Mesendoderm (in vitro differentiated cells): ENCODE measurements at regions not wholly inside any gene's neighbourhood (a gene's known extent, or its start where the extent isn't known, plus 50 kb on each side); places are given as distances from the start of the nearest gene placed in this dataset.

Experiments used
- DNase-seq: peaks from one replicate; pipeline ENCODE4 v3.0.0; 2013
- H2AK5ac ChIP-seq: 2 replicates; pipeline ENCODE4 v1.6.1; 2013; ENCODE audit warnings: low read length, inconsistent platforms
- H2BK120ac ChIP-seq: 2 replicates; pipeline ENCODE4 v1.6.1; 2013; ENCODE audit warnings: low read depth, mild to moderate bottlenecking, low read length, moderate library complexity, mixed read lengths
- H2BK15ac ChIP-seq: replicated peaks from 2 replicates; pipeline ENCODE4 v1.6.1; 2013; ENCODE audit warnings: low read depth, mild to moderate bottlenecking, moderate library complexity
- H2BK5ac ChIP-seq: 2 replicates; pipeline ENCODE4 v1.6.1; 2013; ENCODE audit warnings: low read length, inconsistent platforms
- H3K18ac ChIP-seq: 2 replicates; pipeline ENCODE4 v1.6.1; 2013; ENCODE audit warnings: mild to moderate bottlenecking, low read length, mixed read lengths
- H3K23ac ChIP-seq: one replicate; pipeline ENCODE4 v1.6.1; 2013; ENCODE audit warnings: low read length
- H3K27ac ChIP-seq: 2 replicates; pipeline ENCODE4 v1.5.1; 2013; ENCODE audit warnings: low read depth, mild to moderate bottlenecking, inconsistent platforms, low read length, moderate library complexity
- H3K27me3 ChIP-seq: 2 replicates; pipeline ENCODE4 v1.6.1; 2013; ENCODE audit warnings: low read length, control low read depth, mild to moderate bottlenecking, inconsistent platforms; ENCODE audit not compliant: insufficient read depth, poor library complexity
- H3K36me3 ChIP-seq: 2 replicates; pipeline ENCODE4 v1.6.1; 2013; ENCODE audit warnings: low read length, inconsistent platforms; ENCODE audit not compliant: control insufficient read depth, insufficient read depth
- H3K4ac ChIP-seq: one replicate; pipeline ENCODE4 v1.6.1; 2013; ENCODE audit warnings: low read depth, mild to moderate bottlenecking, low read length, moderate library complexity
- H3K4me1 ChIP-seq: 2 replicates; pipeline ENCODE4 v1.6.1; 2013; ENCODE audit warnings: low read depth, low read length, inconsistent platforms; ENCODE audit not compliant: control insufficient read depth
- H3K4me2 ChIP-seq: 2 replicates; pipeline ENCODE4 v1.6.1; 2013; ENCODE audit warnings: low read length
- H3K4me3 ChIP-seq: 2 replicates; pipeline ENCODE4 v1.5.1; 2013; ENCODE audit warnings: mild to moderate bottlenecking, low read length
- H3K56ac ChIP-seq: one replicate; pipeline ENCODE4 v1.6.1; 2013; ENCODE audit warnings: low read length
- H3K79me1 ChIP-seq: 2 replicates; pipeline ENCODE4 v1.6.1; 2013; ENCODE audit warnings: low read length, inconsistent platforms
- H3K79me2 ChIP-seq: 2 replicates; pipeline ENCODE4 v1.6.1; 2013; ENCODE audit warnings: mild to moderate bottlenecking, low read length; ENCODE audit not compliant: control insufficient read depth, insufficient read depth
- H3K9ac ChIP-seq: 2 replicates; pipeline ENCODE4 v1.6.1; 2013; ENCODE audit warnings: low read length, inconsistent platforms
- H4K5ac ChIP-seq: one replicate; pipeline ENCODE4 v1.6.1; 2013; ENCODE audit warnings: low read length
- H4K8ac ChIP-seq: one replicate; pipeline ENCODE4 v1.6.1; 2013; ENCODE audit warnings: low read depth, mild to moderate bottlenecking, control low read depth, low read length, moderate library complexity
- WGBS: extraction: QIAGEN DNeasy Blood & Tissue Kit; methylation state at CpG from one replicate; pipeline ENCODE4 v1.1.7; 2013; ENCODE audit warnings: low lambda C conversion rate, missing lambda C conversion rate; ENCODE audit not compliant: insufficient coverage; ENCODE audit errors: extremely low coverage; 5-methylcytosine and 5-hydroxymethylcytosine counted together

- H4K8ac ChIP-seq: no peak overlapping the region
- DNase-seq: no peak
- no peaks in the 10 kb centered on the region for H3K36me3 ChIP-seq
- no peak overlapping the region for H3K4me3 ChIP-seq
- no peak overlapping the region for H2BK5ac ChIP-seq
- no peaks in the 10 kb centered on the region for H3K79me2 ChIP-seq
- H4K5ac ChIP-seq: no peak overlapping the region
- no peak overlapping the region for H3K4ac ChIP-seq
- H3K4me1 ChIP-seq: no peaks in the 10 kb centered on the region
- no peaks in the 10 kb centered on the region for H3K79me1 ChIP-seq
- H2BK120ac ChIP-seq: no peak overlapping the region
- no peak overlapping the region for H3K4me2 ChIP-seq
- no peak overlapping the region for H3K56ac ChIP-seq
- no peak overlapping the region for H3K18ac ChIP-seq
- H3K9ac ChIP-seq: no peak overlapping the region
- no peak overlapping the region for H3K27ac ChIP-seq
- H2BK15ac ChIP-seq: no peak overlapping the region
- no peak overlapping the region for H3K23ac ChIP-seq
- no peak overlapping the region for H2AK5ac ChIP-seq
- no peaks in the 10 kb centered on the region for H3K27me3 ChIP-seq
These were observed 534.4 kb upstream of the SLC35B3 start for GRCh38 chr6:8969747-8970146.

DNA sequence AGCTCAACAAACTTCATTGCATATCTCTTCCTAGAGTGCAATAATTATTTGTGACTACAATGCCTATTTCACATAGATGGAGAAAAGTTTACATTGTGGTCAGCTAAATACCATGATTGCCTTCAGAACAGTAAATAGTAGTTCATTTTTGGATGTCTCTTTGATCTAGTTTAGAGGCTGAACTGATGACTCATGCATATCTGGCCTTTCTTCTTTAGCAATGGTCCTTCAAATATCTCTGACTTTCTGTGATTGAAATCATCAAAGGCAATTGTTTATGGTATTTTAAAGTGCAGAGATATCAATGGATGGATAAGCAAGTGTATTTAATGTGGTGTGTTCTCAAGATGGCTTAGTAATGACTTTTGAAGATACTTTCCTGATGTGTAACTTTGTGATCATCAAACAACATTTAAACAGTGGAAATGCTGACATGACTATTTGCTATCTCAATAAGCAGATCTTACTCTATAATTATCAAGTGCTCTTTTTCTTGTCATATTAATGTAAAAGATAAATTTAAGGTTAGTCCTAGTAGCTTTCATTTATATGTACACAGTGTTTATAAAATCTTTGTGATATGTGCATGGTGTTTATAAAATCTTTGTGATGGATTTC, 523.7 kb upstream of the SLC35B3 start:
- H2AK5ac ChIP-seq: no peak overlapping the region
- no peak overlapping the region for H3K23ac ChIP-seq
- no peaks in the 10 kb centered on the region for H3K36me3 ChIP-seq
- no peak overlapping the region for H3K27ac ChIP-seq
- H3K4ac ChIP-seq: no peak overlapping the region
- H3K56ac ChIP-seq: no peak overlapping the region
- no peak overlapping the region for H3K18ac ChIP-seq
- no peak overlapping the region for H4K8ac ChIP-seq
- H2BK15ac ChIP-seq: no peak overlapping the region
- H2BK120ac ChIP-seq: no peak overlapping the region
- no peak overlapping the region for H3K4me3 ChIP-seq
- H3K4me1 ChIP-seq: no peaks in the 10 kb centered on the region
- H2BK5ac ChIP-seq: no peak overlapping the region
- H3K27me3 ChIP-seq: no peaks in the 10 kb centered on the region
- H3K79me1 ChIP-seq: no peaks in the 10 kb centered on the region
- H4K5ac ChIP-seq: no peak overlapping the region
- H3K9ac ChIP-seq: no peak overlapping the region
- no peaks in the 10 kb centered on the region for H3K79me2 ChIP-seq
- no peak overlapping the region for H3K4me2 ChIP-seq
- no peak for DNase-seq

- H3K27ac ChIP-seq: no peak overlapping the region
- no peak overlapping the region for H2AK5ac ChIP-seq
- WGBS: no CpG with 5 or more reads among the region's 2 CpGs
- no peak overlapping the region for H3K18ac ChIP-seq
- no peak overlapping the region for H2BK120ac ChIP-seq
- no peaks in the 10 kb centered on the region for H3K4me1 ChIP-seq
- no peak overlapping the region for H3K23ac ChIP-seq
- H3K4me3 ChIP-seq: no peak overlapping the region
- no peak overlapping the region for H2BK5ac ChIP-seq
- no peak overlapping the region for H4K8ac ChIP-seq
- no peak overlapping the region for H3K4ac ChIP-seq
- H3K4me2 ChIP-seq: no peak overlapping the region
- H2BK15ac ChIP-seq: no peak overlapping the region
- no peaks in the 10 kb centered on the region for H3K79me2 ChIP-seq
- no peaks in the 10 kb centered on the region for H3K79me1 ChIP-seq
- H3K56ac ChIP-seq: no peak overlapping the region
- H3K27me3 ChIP-seq: no peaks in the 10 kb centered on the region
- H3K9ac ChIP-seq: no peak overlapping the region
- peak; percentile 64 for DNase-seq
- H4K5ac ChIP-seq: no peak overlapping the region
- no peaks in the 10 kb centered on the region for H3K36me3 ChIP-seq
These were observed 518.0 kb upstream of the SLC35B3 start for GRCh38 chr6:8953310-8953709.

DNA sequence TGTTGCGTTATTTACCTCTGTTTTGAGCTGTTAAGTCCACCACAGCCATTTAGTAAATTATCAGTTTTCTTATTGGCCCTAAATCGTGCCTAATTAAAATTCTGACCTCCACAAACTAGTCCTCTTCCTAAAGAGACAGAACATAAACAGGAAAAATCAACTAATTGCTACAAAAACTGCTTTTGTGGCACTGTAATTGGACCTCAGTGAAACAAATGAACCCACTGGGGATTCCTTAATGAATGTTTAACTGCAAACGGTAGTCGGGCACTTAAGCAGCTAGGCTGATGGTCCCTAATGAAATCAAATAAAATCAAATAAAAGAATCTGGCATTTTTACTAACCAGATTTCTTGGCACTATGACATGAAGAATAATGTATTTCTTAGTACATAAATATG, 513.4 kb upstream of the SLC35B3 start:
- Histone ChIP-seq H2BK120ac (no peak overlapping the region), H3K79me1 (no peaks in the 10 kb centered on the region), H3K9ac (no peak overlapping the region), H3K4me2 (no peak overlapping the region), H3K4me3 (no peak overlapping the region), H4K8ac (no peak overlapping the region), H3K56ac (no peak overlapping the region), H3K23ac (no peak overlapping the region), H2BK15ac (no peak overlapping the region), H4K5ac (no peak overlapping the region), H3K18ac (no peak overlapping the region), H3K27me3 (no peaks in the 10 kb centered on the region), H3K4me1 (no peaks in the 10 kb centered on the region), H3K4ac (no peak overlapping the region), H2AK5ac (no peak overlapping the region), H3K27ac (no peak overlapping the region), H3K79me2 (no peaks in the 10 kb centered on the region), H3K36me3 (no peaks in the 10 kb centered on the region), H2BK5ac (no peak overlapping the region)
- no CpG with 5 or more reads among the region's 4 CpGs for WGBS
- DNase-seq: no peak

DNA sequence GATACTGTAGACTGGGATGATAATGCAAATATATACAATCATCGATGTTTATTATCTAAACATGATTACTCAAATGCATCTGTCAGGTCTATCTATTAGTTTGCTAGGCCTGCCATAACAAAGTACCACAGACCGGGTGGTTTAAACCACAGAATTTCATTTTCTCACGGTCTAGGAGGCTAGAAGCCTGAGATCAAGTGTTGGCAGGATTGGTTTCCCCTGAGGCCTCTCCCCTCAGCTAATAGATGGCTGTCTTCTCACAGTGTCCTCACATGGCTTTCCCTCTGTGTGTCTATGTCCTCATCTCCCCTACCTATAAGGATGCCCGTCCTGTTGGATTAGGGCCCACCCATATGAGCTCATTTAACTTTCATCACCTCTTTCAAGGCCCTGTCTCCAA, 512.6 kb upstream of the SLC35B3 start:
- H2BK120ac ChIP-seq: no peak overlapping the region
- WGBS: no CpG with 5 or more reads among the region's 4 CpGs
- no peak overlapping the region for H3K27ac ChIP-seq
- H2BK15ac ChIP-seq: no peak overlapping the region
- H3K4me3 ChIP-seq: no peak overlapping the region
- H3K4me2 ChIP-seq: no peak overlapping the region
- no peaks in the 10 kb centered on the region for H3K79me2 ChIP-seq
- no peak overlapping the region for H3K56ac ChIP-seq
- no peak overlapping the region for H3K23ac ChIP-seq
- H2BK5ac ChIP-seq: no peak overlapping the region
- no peak overlapping the region for H4K8ac ChIP-seq
- H2AK5ac ChIP-seq: no peak overlapping the region
- H4K5ac ChIP-seq: no peak overlapping the region
- H3K9ac ChIP-seq: no peak overlapping the region
- DNase-seq: no peak
- H3K4ac ChIP-seq: no peak overlapping the region
- no peaks in the 10 kb centered on the region for H3K27me3 ChIP-seq
- no peak overlapping the region for H3K18ac ChIP-seq
- no peaks in the 10 kb centered on the region for H3K79me1 ChIP-seq
- no peaks in the 10 kb centered on the region for H3K4me1 ChIP-seq
- H3K36me3 ChIP-seq: no peaks in the 10 kb centered on the region

DNA sequence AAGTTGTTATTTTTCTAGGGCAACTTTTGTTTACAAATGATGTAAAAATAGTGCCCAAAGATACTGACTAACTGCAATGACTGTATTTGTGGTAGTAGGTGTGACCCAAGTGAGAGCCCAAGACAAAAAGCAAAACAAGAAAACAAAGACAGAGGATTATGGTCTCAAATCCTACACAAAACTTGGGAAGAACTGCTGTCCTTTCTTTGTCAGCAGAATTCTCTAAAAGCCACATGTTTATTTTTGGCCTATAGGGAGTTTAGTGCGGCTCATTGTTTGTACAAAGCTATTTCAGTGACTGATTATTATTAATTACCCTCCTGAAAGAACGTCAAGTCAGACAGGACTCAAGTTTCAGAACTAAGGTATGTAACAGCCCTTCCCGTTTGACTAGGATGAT, 509.2 kb upstream of the SLC35B3 start:
- no peak overlapping the region for H3K56ac ChIP-seq
- no peak overlapping the region for H3K18ac ChIP-seq
- H3K79me1 ChIP-seq: no peaks in the 10 kb centered on the region
- H4K5ac ChIP-seq: no peak overlapping the region
- H4K8ac ChIP-seq: no peak overlapping the region
- H2BK15ac ChIP-seq: peak overlapping the region; percentile 27
- H3K9ac ChIP-seq: no peak overlapping the region
- no peak overlapping the region for H2BK5ac ChIP-seq
- H3K27ac ChIP-seq: no peak overlapping the region
- H3K4me3 ChIP-seq: no peak overlapping the region
- no peaks in the 10 kb centered on the region for H3K27me3 ChIP-seq
- no peak for DNase-seq
- H2BK120ac ChIP-seq: no peak overlapping the region
- no peaks in the 10 kb centered on the region for H3K4me1 ChIP-seq
- H3K36me3 ChIP-seq: no peaks in the 10 kb centered on the region
- H2AK5ac ChIP-seq: no peak overlapping the region
- no peak overlapping the region for H3K4ac ChIP-seq
- H3K23ac ChIP-seq: no peak overlapping the region
- no CpG with 5 or more reads among the region's 3 CpGs for WGBS
- H3K79me2 ChIP-seq: no peaks in the 10 kb centered on the region
- no peak overlapping the region for H3K4me2 ChIP-seq
